ENCODE measurements at regions not wholly inside any gene's neighbourhood (a gene's known extent, or its start where the extent isn't known, plus 50 kb on each side); places are given as distances from the start of the nearest gene placed in this dataset.

DNA sequence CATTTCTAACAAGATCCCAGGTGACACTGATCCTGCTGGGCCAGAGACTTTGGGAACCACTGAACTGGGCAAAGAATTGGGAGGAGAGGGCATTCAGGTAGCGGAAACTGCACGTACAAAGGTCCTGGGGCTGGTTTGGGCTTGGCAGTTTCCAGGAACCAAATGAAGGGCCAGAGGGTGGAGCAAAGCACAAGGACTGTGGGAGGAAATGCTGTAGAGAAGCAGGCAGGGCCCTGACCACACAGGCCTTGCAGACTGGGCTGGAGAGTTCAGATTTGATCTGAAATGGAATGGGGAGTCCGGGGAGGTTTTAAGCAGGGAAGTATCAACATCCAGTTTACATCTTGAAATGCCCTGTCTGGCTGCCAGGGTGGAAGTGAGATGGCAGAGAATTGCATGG lies 195.1 kb downstream of the PHETA1 start:
- Histone ChIP-seq H3K36me3 (ENCODE audit: control insufficient read depth in 2 of 2, insufficient read depth in 1 of 2, low read length in 2 of 2) (no peaks in the 10 kb centered on the region), H3K27ac (ENCODE audit: extremely low read depth, low read depth, low read length) (no peak overlapping the region), H3K4me3 (ENCODE audit: low read depth, low read length) (no peak overlapping the region), H3K4me1 (ENCODE audit: control insufficient read depth, insufficient read depth, low read length) (no peaks in the 10 kb centered on the region), H3K9me3 (ENCODE audit: control insufficient read depth, insufficient read depth, low read depth, low read length) (no peaks in the 10 kb centered on the region)
- POLR2A ChIA-PET = no interaction called here
- CTCF ChIA-PET = interaction anchor here (1.4 to 1.7 kb wide), 3 partner anchors 12 to 150 kb away, joined by 4 to 5 read pairs (median 4); no protein-coding TSS in a partner anchor
- TF ChIP-seq ZNF664 (tag by site-specific recombination; IDR thresholded peaks at IDR 0.05) = no peak
- TF ChIP-seq SCRT2 (tag by site-specific recombination; IDR thresholded peaks at IDR 0.05) = no peak
- TF ChIP-seq, protein P1, sequence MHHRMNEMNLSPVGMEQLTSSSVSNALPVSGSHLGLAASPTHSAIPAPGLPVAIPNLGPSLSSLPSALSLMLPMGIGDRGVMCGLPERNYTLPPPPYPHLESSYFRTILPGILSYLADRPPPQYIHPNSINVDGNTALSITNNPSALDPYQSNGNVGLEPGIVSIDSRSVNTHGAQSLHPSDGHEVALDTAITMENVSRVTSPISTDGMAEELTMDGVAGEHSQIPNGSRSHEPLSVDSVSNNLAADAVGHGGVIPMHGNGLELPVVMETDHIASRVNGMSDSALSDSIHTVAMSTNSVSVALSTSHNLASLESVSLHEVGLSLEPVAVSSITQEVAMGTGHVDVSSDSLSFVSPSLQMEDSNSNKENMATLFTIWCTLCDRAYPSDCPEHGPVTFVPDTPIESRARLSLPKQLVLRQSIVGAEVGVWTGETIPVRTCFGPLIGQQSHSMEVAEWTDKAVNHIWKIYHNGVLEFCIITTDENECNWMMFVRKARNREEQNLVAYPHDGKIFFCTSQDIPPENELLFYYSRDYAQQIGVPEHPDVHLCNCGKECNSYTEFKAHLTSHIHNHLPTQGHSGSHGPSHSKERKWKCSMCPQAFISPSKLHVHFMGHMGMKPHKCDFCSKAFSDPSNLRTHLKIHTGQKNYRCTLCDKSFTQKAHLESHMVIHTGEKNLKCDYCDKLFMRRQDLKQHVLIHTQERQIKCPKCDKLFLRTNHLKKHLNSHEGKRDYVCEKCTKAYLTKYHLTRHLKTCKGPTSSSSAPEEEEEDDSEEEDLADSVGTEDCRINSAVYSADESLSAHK (tag by site-specific recombination; IDR thresholded peaks at IDR 0.05) = peak; percentile 85
- peak; percentile 88 for TF ChIP-seq ZNF623 (tag by site-specific recombination; IDR thresholded peaks at IDR 0.05)
- no peak for TF ChIP-seq TCF7L2 (IDR thresholded peaks at IDR 0.05; ENCODE audit: borderline replicate concordance, low read depth, low read length)
- no peak for TF ChIP-seq ZNF654 (tag by site-specific recombination; IDR thresholded peaks at IDR 0.05; ENCODE audit: low read depth)
- TF ChIP-seq, protein P2, sequence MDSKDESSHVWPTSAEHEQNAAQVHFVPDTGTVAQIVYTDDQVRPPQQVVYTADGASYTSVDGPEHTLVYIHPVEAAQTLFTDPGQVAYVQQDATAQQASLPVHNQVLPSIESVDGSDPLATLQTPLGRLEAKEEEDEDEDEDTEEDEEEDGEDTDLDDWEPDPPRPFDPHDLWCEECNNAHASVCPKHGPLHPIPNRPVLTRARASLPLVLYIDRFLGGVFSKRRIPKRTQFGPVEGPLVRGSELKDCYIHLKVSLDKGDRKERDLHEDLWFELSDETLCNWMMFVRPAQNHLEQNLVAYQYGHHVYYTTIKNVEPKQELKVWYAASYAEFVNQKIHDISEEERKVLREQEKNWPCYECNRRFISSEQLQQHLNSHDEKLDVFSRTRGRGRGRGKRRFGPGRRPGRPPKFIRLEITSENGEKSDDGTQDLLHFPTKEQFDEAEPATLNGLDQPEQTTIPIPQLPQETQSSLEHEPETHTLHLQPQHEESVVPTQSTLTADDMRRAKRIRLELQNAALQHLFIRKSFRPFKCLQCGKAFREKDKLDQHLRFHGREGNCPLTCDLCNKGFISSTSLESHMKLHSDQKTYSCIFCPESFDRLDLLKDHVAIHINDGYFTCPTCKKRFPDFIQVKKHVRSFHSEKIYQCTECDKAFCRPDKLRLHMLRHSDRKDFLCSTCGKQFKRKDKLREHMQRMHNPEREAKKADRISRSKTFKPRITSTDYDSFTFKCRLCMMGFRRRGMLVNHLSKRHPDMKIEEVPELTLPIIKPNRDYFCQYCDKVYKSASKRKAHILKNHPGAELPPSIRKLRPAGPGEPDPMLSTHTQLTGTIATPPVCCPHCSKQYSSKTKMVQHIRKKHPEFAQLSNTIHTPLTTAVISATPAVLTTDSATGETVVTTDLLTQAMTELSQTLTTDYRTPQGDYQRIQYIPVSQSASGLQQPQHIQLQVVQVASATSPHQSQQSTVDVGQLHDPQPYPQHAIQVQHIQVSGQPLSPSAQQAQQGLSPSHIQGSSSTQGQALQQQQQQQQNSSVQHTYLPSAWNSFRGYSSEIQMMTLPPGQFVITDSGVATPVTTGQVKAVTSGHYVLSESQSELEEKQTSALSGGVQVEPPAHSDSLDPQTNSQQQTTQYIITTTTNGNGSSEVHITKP (tag by site-specific recombination; IDR thresholded peaks at IDR 0.05) = no peak
- TF ChIP-seq, protein P3, sequence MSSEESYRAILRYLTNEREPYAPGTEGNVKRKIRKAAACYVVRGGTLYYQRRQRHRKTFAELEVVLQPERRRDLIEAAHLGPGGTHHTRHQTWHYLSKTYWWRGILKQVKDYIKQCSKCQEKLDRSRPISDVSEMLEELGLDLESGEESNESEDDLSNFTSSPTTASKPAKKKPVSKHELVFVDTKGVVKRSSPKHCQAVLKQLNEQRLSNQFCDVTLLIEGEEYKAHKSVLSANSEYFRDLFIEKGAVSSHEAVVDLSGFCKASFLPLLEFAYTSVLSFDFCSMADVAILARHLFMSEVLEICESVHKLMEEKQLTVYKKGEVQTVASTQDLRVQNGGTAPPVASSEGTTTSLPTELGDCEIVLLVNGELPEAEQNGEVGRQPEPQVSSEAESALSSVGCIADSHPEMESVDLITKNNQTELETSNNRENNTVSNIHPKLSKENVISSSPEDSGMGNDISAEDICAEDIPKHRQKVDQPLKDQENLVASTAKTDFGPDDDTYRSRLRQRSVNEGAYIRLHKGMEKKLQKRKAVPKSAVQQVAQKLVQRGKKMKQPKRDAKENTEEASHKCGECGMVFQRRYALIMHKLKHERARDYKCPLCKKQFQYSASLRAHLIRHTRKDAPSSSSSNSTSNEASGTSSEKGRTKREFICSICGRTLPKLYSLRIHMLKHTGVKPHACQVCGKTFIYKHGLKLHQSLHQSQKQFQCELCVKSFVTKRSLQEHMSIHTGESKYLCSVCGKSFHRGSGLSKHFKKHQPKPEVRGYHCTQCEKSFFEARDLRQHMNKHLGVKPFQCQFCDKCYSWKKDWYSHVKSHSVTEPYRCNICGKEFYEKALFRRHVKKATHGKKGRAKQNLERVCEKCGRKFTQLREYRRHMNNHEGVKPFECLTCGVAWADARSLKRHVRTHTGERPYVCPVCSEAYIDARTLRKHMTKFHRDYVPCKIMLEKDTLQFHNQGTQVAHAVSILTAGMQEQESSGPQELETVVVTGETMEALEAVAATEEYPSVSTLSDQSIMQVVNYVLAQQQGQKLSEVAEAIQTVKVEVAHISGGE (tag by site-specific recombination; conservative IDR thresholded peaks at IDR 0.05; ENCODE audit: low read depth) = no peak
- no peak for TF ChIP-seq ZNF16 (tag by site-specific recombination; IDR thresholded peaks at IDR 0.05; ENCODE audit: low read depth)
- no peak for TF ChIP-seq KLF16 (tag by site-specific recombination; IDR thresholded peaks at IDR 0.05)
- no peak for TF ChIP-seq ZNF37A (tag by site-specific recombination; IDR thresholded peaks at IDR 0.05)
- TF ChIP-seq, protein P4, sequence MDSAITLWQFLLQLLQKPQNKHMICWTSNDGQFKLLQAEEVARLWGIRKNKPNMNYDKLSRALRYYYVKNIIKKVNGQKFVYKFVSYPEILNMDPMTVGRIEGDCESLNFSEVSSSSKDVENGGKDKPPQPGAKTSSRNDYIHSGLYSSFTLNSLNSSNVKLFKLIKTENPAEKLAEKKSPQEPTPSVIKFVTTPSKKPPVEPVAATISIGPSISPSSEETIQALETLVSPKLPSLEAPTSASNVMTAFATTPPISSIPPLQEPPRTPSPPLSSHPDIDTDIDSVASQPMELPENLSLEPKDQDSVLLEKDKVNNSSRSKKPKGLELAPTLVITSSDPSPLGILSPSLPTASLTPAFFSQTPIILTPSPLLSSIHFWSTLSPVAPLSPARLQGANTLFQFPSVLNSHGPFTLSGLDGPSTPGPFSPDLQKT (IDR thresholded peaks at IDR 0.05; ENCODE audit: borderline replicate concordance, low read depth, low read length) = no peak
- TF ChIP-seq ZNF133 (tag by site-specific recombination; IDR thresholded peaks at IDR 0.05) = no peak
- TF ChIP-seq, protein P5, sequence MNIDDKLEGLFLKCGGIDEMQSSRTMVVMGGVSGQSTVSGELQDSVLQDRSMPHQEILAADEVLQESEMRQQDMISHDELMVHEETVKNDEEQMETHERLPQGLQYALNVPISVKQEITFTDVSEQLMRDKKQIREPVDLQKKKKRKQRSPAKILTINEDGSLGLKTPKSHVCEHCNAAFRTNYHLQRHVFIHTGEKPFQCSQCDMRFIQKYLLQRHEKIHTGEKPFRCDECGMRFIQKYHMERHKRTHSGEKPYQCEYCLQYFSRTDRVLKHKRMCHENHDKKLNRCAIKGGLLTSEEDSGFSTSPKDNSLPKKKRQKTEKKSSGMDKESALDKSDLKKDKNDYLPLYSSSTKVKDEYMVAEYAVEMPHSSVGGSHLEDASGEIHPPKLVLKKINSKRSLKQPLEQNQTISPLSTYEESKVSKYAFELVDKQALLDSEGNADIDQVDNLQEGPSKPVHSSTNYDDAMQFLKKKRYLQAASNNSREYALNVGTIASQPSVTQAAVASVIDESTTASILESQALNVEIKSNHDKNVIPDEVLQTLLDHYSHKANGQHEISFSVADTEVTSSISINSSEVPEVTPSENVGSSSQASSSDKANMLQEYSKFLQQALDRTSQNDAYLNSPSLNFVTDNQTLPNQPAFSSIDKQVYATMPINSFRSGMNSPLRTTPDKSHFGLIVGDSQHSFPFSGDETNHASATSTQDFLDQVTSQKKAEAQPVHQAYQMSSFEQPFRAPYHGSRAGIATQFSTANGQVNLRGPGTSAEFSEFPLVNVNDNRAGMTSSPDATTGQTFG (tag by site-specific recombination; IDR thresholded peaks at IDR 0.05; ENCODE audit: borderline replicate concordance) = no peak
- TF ChIP-seq, protein P6, sequence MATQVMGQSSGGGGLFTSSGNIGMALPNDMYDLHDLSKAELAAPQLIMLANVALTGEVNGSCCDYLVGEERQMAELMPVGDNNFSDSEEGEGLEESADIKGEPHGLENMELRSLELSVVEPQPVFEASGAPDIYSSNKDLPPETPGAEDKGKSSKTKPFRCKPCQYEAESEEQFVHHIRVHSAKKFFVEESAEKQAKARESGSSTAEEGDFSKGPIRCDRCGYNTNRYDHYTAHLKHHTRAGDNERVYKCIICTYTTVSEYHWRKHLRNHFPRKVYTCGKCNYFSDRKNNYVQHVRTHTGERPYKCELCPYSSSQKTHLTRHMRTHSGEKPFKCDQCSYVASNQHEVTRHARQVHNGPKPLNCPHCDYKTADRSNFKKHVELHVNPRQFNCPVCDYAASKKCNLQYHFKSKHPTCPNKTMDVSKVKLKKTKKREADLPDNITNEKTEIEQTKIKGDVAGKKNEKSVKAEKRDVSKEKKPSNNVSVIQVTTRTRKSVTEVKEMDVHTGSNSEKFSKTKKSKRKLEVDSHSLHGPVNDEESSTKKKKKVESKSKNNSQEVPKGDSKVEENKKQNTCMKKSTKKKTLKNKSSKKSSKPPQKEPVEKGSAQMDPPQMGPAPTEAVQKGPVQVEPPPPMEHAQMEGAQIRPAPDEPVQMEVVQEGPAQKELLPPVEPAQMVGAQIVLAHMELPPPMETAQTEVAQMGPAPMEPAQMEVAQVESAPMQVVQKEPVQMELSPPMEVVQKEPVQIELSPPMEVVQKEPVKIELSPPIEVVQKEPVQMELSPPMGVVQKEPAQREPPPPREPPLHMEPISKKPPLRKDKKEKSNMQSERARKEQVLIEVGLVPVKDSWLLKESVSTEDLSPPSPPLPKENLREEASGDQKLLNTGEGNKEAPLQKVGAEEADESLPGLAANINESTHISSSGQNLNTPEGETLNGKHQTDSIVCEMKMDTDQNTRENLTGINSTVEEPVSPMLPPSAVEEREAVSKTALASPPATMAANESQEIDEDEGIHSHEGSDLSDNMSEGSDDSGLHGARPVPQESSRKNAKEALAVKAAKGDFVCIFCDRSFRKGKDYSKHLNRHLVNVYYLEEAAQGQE (tag by site-specific recombination; IDR thresholded peaks at IDR 0.05) = no peak
- TF ChIP-seq, protein P7, sequence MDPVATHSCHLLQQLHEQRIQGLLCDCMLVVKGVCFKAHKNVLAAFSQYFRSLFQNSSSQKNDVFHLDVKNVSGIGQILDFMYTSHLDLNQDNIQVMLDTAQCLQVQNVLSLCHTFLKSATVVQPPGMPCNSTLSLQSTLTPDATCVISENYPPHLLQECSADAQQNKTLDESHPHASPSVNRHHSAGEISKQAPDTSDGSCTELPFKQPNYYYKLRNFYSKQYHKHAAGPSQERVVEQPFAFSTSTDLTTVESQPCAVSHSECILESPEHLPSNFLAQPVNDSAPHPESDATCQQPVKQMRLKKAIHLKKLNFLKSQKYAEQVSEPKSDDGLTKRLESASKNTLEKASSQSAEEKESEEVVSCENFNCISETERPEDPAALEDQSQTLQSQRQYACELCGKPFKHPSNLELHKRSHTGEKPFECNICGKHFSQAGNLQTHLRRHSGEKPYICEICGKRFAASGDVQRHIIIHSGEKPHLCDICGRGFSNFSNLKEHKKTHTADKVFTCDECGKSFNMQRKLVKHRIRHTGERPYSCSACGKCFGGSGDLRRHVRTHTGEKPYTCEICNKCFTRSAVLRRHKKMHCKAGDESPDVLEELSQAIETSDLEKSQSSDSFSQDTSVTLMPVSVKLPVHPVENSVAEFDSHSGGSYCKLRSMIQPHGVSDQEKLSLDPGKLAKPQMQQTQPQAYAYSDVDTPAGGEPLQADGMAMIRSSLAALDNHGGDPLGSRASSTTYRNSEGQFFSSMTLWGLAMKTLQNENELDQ (tag by site-specific recombination; IDR thresholded peaks at IDR 0.05; ENCODE audit: low read depth) = no peak
- no peak for TF ChIP-seq ZNF624 (tag by site-specific recombination; IDR thresholded peaks at IDR 0.05)

Data from HEK293 (cell line).